OCI-LY3 (cell line): ENCODE measurements at regions not wholly inside any gene's neighbourhood (a gene's known extent, or its start where the extent isn't known, plus 50 kb on each side); places are given as distances from the start of the nearest gene placed in this dataset.

Experiments
- EZH2phosphoT487 ChIP-seq: fragments of 200-600 bp; shearing (Covaris generic); IDR thresholded peaks from 2 replicates; pipeline ENCODE4 v1.6.1; 2018; ENCODE audit warnings: antibody characterized with exemption, mixed run types, low read depth
- TF ChIP-seq, protein P1 (sequence below): fragments of 200-600, 300-600 bp; sonication (generic); IDR thresholded peaks from 2 replicates; pipeline ENCODE4 v1.5.1; 2014; ENCODE audit warnings: antibody characterized with exemption, low read length, low read depth

DNA sequence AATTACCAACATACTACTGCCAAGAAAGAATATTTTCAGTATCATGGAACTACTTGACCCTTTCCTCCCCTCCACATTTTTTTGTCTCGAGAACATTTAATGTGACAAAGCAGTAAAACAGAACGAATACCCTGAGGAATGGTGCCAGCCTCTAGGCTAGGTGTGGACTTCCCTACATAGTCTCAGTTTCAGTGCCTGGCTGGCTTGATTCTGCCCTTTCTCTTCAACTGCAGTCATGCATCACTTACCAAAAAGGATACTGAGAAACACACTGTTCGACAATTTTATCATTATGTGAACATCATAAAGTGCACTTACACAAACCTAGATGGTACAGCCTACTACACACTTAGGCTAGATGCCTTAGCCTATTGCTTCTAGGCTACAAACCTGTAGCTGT is 305.3 kb upstream of the HNRNPA3 start:
- TF ChIP-seq, protein P1, sequence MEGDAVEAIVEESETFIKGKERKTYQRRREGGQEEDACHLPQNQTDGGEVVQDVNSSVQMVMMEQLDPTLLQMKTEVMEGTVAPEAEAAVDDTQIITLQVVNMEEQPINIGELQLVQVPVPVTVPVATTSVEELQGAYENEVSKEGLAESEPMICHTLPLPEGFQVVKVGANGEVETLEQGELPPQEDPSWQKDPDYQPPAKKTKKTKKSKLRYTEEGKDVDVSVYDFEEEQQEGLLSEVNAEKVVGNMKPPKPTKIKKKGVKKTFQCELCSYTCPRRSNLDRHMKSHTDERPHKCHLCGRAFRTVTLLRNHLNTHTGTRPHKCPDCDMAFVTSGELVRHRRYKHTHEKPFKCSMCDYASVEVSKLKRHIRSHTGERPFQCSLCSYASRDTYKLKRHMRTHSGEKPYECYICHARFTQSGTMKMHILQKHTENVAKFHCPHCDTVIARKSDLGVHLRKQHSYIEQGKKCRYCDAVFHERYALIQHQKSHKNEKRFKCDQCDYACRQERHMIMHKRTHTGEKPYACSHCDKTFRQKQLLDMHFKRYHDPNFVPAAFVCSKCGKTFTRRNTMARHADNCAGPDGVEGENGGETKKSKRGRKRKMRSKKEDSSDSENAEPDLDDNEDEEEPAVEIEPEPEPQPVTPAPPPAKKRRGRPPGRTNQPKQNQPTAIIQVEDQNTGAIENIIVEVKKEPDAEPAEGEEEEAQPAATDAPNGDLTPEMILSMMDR = no peak
- no peak for TF ChIP-seq EZH2phosphoT487
